Mononuclear cell (primary cell): ENCODE measurements at regions not wholly inside any gene's neighbourhood (a gene's known extent, or its start where the extent isn't known, plus 50 kb on each side); places are given as distances from the start of the nearest gene placed in this dataset.
"Not testable (repeated sequence)": the region's sequence is repeated elsewhere in the genome, so short reads cannot be mapped to it uniquely, and the experiment has no call there.

Source experiments
- H3K27me3 ChIP-seq: 2 replicates; pipeline ENCODE4 v1.6.0; 2011; ENCODE audit warnings: low read length, control low read depth; ENCODE audit not compliant: insufficient read depth
- H3K4me1 ChIP-seq: 2 replicates; pipeline ENCODE4 v1.5.1; 2011; ENCODE audit warnings: mild to moderate bottlenecking, low read length, control low read depth; ENCODE audit not compliant: insufficient read depth
- H3K4me3 ChIP-seq: 2 replicates; pipeline ENCODE4 v1.5.1; 2011; ENCODE audit warnings: mild to moderate bottlenecking, low read length, moderate library complexity
- H3K9me3 ChIP-seq: 2 replicates; pipeline ENCODE4 v1.5.1; 2011; ENCODE audit warnings: low read depth, mild to moderate bottlenecking, control low read depth, low read length

DNA sequence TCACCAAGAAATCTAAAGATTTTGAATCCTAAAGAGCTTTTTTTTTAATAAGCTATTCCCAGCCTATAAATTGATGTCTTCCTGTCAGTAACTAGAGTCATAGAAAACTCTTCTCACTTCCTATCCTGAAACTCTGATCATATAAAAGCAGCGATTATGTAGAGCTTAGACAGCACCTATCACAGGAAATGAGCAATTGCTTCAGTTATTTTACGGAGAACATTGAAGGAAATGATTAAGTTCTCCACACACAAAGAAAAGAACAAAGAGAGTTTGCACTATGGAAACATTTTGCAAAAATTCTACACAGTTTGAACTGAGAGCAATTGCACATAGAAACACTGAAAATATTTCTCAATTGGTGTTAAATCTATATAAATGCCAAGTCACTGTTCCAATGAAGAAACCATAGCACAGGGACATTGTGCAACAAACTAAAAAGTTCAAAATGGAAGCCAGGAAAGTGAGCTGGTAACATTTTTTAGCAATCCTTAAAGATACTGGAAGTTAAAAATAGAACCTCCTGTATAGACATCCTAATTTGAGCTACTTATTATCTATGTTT, 291.5 kb upstream of the ARHGEF26 start:
- Histone ChIP-seq H3K9me3 (no peaks in the 10 kb centered on the region), H3K4me1 (peaks cover 8% of the 10 kb centered on the region), H3K27me3 (no peaks in the 10 kb centered on the region), H3K4me3 (no peak overlapping the region)

DNA sequence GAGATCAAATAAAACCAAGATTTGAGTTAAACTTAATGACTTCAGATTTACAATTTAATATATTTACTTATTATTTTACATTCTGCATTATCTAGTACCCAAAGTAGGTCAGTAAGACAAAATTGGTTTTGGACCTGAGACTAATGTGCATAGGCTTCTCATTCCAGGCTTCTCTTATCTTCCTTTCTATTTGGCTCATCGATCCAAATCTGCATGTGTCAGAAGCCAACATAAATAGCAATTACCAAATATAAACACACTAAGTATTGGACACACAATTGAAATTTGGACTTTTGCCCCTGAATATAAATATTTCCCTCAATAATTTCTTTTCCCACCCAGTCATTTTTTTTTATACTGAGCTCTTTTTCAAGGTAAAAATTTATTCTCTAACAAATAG, 290.6 kb upstream of the ARHGEF26 start:
- H3K4me1 ChIP-seq = peaks cover 8% of the 10 kb centered on the region
- H3K9me3 ChIP-seq = no peaks in the 10 kb centered on the region
- H3K4me3 ChIP-seq = no peak overlapping the region
- H3K27me3 ChIP-seq = no peaks in the 10 kb centered on the region

DNA sequence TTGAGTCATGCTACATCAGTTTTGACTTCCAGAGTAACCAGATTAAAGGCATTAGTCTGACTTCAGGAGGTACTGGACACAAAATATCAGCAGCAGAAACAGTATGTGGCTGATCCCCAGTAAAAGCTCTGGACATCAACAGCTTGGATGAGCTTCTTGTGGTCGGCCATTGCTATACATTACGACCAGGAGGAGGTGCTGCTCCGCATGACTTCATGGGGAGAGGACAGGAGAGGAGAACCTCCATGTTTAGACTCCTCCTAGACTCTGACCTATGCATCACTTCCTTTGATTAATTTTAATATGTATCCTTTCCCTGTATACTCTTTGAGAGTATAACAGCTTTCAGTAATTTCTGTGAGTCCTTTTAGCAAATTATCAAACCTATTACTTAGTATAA, 285.6 kb upstream of the ARHGEF26 start:
- no peaks in the 10 kb centered on the region for H3K9me3 ChIP-seq
- H3K27me3 ChIP-seq = no peaks in the 10 kb centered on the region
- H3K4me1 ChIP-seq = no peaks in the 10 kb centered on the region
- H3K4me3 ChIP-seq = no peak overlapping the region

DNA sequence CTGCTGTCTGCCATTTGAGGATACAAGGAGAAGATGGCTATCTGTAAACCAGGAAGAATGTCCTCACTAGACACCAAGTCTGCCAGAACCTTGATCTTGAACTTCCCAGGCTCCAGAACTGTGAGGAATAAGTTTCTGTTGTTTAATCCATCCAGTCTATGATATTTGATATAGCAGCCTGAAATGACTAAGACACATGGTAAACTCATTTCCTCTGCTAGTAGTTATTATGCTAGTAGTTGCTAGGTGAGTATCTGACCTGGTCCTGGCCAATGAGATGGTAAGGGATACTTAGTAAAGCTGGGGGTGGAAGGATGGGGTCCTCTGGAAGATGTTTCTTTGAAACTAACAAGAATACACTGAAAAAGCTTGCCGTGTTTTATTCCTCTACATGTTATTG, 280.7 kb upstream of the ARHGEF26 start:
- no peaks in the 10 kb centered on the region for H3K27me3 ChIP-seq
- H3K4me1 ChIP-seq = no peaks in the 10 kb centered on the region
- no peaks in the 10 kb centered on the region for H3K9me3 ChIP-seq
- H3K4me3 ChIP-seq = no peak overlapping the region

DNA sequence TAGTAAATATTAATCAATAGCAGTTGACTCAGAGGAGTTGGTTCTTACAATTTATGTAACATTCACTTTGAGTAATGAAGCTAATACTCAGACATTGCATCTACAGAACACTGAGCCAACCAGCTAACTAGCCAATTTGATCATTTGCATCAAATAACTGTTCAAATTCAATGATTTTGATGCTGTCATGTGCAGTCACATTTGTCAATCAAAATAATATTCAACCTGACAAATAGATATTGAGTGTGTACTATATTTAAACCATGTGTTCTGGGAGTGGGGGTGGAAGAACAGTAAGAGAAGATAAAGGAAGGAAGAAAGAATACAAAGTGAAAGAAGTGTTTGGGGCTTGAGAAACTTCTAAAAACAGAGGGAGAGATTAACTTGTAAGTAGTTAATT, 277.2 kb upstream of the ARHGEF26 start:
- no peak overlapping the region for H3K4me3 ChIP-seq
- no peaks in the 10 kb centered on the region for H3K27me3 ChIP-seq
- H3K9me3 ChIP-seq = no peaks in the 10 kb centered on the region
- H3K4me1 ChIP-seq = no peaks in the 10 kb centered on the region

DNA sequence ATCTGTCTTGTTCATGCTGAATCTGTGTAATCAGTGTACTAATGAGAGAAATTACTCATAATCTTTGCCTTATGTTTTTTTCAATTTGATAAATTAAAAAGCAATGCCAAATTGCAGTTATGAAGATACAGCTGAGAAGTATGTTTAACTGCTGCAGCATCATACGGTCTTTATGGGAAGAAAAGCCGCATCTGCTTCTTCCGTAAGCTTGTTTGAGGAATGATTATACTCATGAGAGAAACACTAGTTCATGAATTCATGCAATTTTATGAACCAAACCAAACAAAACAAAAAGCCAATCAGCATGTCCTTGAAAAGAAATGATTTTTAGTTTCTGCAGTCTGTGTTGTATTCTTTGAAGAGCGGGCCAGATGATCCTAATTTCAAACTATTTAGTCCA, 275.9 kb upstream of the ARHGEF26 start:
- Histone ChIP-seq H3K9me3 (no peaks in the 10 kb centered on the region), H3K4me1 (no peaks in the 10 kb centered on the region), H3K27me3 (no peaks in the 10 kb centered on the region), H3K4me3 (no peak overlapping the region)

DNA sequence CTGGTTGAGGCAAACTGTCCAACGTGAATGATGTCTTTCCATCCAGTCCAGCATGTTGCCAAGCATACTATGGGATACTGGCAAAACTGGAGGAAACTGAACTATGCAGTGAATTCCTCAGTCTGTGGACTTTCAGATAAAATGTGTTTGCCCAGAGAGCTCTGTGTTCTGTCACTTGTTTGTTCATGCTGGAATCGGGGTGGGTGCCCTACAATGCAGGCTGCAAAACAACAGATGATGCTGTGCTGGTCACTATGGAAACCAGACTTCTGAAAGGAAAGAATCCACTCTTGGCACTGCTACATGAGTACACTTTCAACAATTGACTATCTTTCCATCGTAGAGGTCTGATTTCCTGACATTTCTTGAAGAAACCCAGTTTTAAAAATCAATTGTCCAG, 272.5 kb upstream of the ARHGEF26 start:
- no peaks in the 10 kb centered on the region for H3K4me1 ChIP-seq
- H3K4me3 ChIP-seq = no peak overlapping the region
- H3K27me3 ChIP-seq = no peaks in the 10 kb centered on the region
- no peaks in the 10 kb centered on the region for H3K9me3 ChIP-seq

DNA sequence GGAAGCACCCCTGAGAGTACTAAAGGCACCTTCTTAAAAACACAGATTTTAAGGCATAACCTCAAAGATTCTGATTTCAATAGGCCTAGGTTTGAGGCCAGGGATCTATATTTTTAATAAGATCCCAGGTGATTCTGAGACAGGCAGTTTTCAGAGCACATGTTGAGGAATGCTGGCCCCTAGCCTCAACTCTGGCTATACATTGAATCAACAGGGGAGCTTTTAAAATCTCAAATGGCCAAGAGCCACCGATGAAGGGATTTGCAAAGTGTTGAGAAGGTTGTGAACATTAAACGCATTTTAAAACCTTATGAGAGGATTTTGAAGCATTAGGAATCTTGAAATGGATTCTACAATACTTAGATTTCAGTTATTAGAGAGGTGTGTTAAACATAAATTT, 268.8 kb upstream of the ARHGEF26 start:
- no peak overlapping the region for H3K4me3 ChIP-seq
- H3K27me3 ChIP-seq = no peaks in the 10 kb centered on the region

DNA sequence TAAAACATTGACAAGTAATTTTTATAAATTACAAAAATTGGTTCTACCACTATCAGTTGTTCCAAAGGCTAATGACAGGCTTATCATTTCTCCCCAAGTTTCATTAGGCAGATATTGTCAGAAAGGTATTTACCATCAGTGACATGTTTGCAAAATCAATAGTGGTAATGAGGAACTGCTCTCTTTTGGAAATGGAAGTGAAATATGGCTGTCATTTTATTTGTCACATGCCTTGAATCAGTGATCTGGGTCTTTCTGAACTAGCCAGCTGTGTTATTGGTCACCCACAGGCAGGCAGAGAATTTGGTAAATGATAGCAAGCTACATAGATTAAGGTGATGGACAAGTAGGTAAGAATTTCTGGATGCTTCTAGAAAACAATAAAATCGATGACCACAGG, 268.0 kb upstream of the ARHGEF26 start:
- Histone ChIP-seq H3K27me3 (no peaks in the 10 kb centered on the region), H3K9me3 (no peaks in the 10 kb centered on the region), H3K4me1 (no peaks in the 10 kb centered on the region), H3K4me3 (no peak overlapping the region)

More for the DNA sequence above, 268.8 kb upstream of the ARHGEF26 start:
- Histone ChIP-seq H3K9me3 (no peaks in the 10 kb centered on the region), H3K4me1 (no peaks in the 10 kb centered on the region)

DNA sequence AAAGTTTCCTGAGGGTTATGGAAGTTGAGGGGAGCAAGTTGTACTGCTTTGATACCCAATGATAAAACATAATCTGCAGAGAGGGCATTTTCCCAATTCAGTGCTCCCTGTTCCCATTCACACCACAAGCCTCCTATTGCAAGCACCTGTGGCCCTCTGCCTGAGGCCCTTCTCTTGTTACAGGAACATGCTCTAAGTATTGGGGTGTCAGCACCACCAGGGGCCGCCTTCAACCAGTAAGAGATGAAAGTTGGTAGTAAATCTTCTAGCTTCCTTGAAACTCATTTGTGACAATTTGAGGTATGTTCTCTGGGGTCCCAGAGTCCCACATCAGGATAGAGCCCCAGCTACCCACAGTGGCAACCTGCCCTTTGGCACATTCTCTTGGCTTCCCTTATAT, 265.4 kb upstream of the ARHGEF26 start:
- no peaks in the 10 kb centered on the region for H3K4me1 ChIP-seq
- no peaks in the 10 kb centered on the region for H3K9me3 ChIP-seq
- H3K27me3 ChIP-seq = no peaks in the 10 kb centered on the region
- H3K4me3 ChIP-seq = no peak overlapping the region

DNA sequence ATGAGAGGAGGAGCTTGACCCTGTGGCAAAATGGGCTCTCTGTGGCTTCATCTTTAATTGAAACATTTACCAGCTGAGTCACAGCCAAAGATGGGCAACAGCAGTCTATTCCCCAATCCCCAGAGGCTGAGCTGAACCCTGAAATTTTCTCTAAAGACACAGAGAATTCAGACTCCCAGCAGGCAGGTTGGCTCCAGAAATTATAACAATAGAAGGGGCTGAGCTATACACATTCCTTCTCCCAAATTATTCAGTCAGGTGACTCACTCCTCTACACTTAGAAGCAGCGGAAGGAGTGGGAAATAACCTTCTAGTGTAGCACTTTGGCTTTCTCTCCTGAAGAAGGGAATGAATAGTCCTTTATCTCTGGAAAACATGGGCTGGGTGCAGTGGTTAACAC, 264.3 kb upstream of the ARHGEF26 start:
- Histone ChIP-seq H3K4me3 (no peak overlapping the region), H3K9me3 (no peaks in the 10 kb centered on the region), H3K4me1 (no peaks in the 10 kb centered on the region), H3K27me3 (no peaks in the 10 kb centered on the region)

DNA sequence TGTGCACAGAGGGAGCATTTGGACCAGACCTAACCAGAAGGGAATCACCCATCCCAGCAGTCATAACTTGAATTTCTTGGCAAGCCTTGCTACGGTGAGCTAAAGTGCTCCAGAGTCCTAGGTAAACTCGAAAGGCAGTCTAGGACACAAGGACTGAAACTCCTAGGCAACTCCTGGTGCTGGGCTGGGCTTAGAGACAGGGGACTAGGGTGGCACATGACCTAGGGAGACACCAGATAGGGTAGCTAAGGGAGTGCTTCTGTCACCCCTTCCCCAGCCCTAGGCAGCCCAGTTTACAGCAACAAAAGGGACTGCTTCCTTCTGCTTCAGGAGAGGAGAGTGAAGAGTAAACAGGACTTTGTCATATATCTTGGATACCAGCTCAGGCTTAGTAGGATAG, 256.4 kb upstream of the ARHGEF26 start:
- Histone ChIP-seq H3K27me3 (no peaks in the 10 kb centered on the region), H3K9me3 (no peaks in the 10 kb centered on the region), H3K4me1 (no peaks in the 10 kb centered on the region), H3K4me3 (no peak overlapping the region)

DNA sequence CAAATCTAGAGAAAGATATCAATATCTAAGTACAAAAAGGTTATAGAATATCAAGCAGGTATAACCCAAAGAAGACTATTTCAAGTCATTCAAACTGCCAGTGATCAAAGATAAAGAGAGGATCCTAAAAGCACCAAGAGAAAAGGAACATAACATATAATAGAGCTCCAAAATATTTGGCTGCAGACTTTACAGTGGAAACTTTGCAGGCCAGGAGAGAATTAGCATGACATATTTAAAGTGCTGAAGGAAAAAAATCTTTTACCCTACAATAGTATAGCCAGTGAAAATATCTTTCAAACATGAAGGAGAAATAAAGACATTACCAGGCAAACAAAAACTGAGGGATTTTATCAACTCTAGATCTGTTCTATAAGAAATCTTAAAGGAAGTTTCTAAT, 254.3 kb upstream of the ARHGEF26 start:
- Histone ChIP-seq H3K27me3 (peaks cover 6% of the 10 kb centered on the region), H3K9me3 (no peaks in the 10 kb centered on the region), H3K4me3 (no peak overlapping the region), H3K4me1 (no peaks in the 10 kb centered on the region)

DNA sequence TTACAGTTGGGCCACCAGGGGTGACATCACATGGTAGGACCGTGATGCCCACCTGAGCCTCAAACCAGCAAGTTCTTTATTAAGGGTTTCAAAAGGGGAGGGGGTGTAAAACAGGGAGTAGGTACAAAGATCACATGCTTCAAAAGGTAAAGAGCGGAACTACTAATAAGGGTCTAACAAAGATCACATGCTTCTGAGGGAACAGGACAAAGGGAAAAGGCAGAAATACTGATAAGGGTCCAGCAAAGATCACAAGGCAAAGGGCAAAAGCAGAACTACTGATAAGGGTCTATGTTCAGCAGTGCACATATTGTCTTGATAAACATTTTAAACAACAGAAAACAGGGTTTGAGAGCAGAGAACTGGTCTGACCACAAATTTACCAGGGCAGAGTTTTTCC, 246.8 kb upstream of the ARHGEF26 start:
- H3K4me3 ChIP-seq, H3K9me3 ChIP-seq, H3K27me3 ChIP-seq, H3K4me1 ChIP-seq: not testable (repeated sequence)

DNA sequence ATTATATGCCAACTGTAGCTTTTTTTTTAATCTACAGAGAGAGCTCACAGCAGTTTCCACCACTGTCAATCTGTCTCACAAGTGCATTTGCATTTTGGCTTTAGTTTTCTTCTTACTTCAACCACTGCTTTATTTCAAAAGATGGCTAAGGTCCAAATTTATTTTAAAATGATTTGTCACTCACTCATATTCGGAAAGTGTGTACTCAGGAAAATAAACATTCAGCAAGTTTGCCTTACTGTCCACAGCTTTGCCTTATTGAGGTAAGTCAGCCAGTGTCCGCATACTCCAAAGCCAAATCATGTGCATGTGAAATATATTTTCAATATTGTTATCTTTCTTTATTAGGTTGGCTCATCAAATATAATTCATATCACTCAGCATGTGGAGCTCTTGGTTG, 240.7 kb upstream of the ARHGEF26 start:
- no peak overlapping the region for H3K4me3 ChIP-seq
- H3K27me3 ChIP-seq = no peaks in the 10 kb centered on the region
- H3K9me3 ChIP-seq = peaks cover 5% of the 10 kb centered on the region
- H3K4me1 ChIP-seq = no peaks in the 10 kb centered on the region

DNA sequence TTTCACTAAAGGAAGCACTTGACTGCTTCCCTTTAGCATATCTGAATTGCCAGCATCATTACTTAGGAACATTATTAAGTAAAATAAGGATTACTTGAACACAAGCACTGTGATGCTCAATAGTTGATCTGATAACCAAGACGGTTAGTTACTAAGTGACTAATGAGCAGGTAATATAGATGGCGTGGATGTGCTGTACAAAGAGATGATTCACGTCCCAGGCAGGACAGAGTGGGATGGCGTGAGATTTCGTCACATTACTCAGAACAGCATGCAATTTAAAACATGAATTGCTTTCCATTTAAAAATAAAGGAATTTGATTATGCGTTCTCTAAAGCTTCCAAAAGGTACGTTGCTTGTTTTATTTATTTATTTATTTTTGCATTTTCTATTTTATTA, 240.0 kb upstream of the ARHGEF26 start:
- no peaks in the 10 kb centered on the region for H3K4me1 ChIP-seq
- H3K9me3 ChIP-seq = no peaks in the 10 kb centered on the region
- no peaks in the 10 kb centered on the region for H3K27me3 ChIP-seq
- H3K4me3 ChIP-seq = no peak overlapping the region

DNA sequence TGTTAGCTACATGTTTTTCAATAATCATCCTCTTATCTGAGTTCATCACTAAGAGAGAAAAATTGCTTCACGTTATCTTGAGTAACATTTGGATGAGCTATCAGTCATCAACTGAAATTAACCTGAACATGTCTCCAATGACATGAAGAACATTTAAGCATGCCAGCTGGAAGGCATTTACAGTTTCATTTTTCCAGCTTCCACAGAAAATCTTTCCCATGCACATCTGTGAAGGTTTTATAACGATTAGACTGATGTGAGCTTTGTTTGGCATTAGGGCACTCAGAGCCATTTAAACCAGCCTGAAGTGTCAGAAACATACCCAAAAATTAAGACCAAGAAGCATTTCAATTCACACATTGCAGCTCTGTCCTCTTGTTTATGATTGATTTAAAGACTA, 235.8 kb upstream of the ARHGEF26 start:
- Histone ChIP-seq H3K27me3 (no peaks in the 10 kb centered on the region), H3K4me1 (no peaks in the 10 kb centered on the region), H3K9me3 (no peaks in the 10 kb centered on the region), H3K4me3 (no peak overlapping the region)
